ENCODE measurements at regions not wholly inside any gene's neighbourhood (a gene's known extent, or its start where the extent isn't known, plus 50 kb on each side); places are given as distances from the start of the nearest gene placed in this dataset.

GRCh38 chr13:38024431-38024830 lies 154.9 kb upstream of the TRPC4 start:
- TF ChIP-seq, protein P1, sequence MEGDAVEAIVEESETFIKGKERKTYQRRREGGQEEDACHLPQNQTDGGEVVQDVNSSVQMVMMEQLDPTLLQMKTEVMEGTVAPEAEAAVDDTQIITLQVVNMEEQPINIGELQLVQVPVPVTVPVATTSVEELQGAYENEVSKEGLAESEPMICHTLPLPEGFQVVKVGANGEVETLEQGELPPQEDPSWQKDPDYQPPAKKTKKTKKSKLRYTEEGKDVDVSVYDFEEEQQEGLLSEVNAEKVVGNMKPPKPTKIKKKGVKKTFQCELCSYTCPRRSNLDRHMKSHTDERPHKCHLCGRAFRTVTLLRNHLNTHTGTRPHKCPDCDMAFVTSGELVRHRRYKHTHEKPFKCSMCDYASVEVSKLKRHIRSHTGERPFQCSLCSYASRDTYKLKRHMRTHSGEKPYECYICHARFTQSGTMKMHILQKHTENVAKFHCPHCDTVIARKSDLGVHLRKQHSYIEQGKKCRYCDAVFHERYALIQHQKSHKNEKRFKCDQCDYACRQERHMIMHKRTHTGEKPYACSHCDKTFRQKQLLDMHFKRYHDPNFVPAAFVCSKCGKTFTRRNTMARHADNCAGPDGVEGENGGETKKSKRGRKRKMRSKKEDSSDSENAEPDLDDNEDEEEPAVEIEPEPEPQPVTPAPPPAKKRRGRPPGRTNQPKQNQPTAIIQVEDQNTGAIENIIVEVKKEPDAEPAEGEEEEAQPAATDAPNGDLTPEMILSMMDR (IDR thresholded peaks at IDR 0.05; ENCODE audit: borderline replicate concordance, insufficient read depth, low read depth, low read length) = no peak
- H3K4me3 ChIP-seq (ENCODE audit: low read depth, low read length) = no peak overlapping the region

DNA sequence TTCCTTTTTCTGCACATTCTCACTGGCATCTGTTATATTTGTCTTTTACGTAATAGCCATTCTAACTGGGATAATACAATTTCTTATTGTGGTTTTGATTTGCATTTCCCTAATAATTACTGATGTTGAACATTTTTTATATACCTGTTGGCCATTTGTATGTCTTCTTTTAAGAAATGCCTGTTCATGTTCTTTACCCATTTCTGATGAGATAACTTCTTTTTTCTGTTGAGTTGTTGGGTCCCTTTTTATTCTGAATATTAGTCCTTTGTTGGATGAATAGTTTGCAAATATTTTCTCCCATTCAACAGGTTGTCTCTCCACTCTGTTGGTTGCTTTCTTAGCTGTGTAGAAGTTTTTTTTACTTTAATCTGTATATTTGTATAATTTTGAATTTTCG lies 147.7 kb upstream of the TRPC4 start:
- no peak overlapping the region for H3K4me3 ChIP-seq (ENCODE audit: low read depth, low read length)
- TF ChIP-seq, protein P1 (IDR thresholded peaks at IDR 0.05; ENCODE audit: borderline replicate concordance, insufficient read depth, low read depth, low read length) = no peak

- TF ChIP-seq, protein P1 (IDR thresholded peaks at IDR 0.05; ENCODE audit: borderline replicate concordance, insufficient read depth, low read depth, low read length) = no peak
- no peak overlapping the region for H3K4me3 ChIP-seq (ENCODE audit: low read depth, low read length)
These were observed 144.1 kb upstream of the TRPC4 start for GRCh38 chr13:38013676-38014075.

GRCh38 chr13:38012096-38012495 lies 142.5 kb upstream of the TRPC4 start:
- TF ChIP-seq, protein P1 (IDR thresholded peaks at IDR 0.05; ENCODE audit: borderline replicate concordance, insufficient read depth, low read depth, low read length) = no peak

GRCh38 chr13:38008636-38009035 lies 139.1 kb upstream of the TRPC4 start:
- H3K4me3 ChIP-seq (ENCODE audit: low read depth, low read length) = no peak overlapping the region
- TF ChIP-seq, protein P1 (IDR thresholded peaks at IDR 0.05; ENCODE audit: borderline replicate concordance, insufficient read depth, low read depth, low read length) = no peak

More at GRCh38 chr13:38012096-38012495, 142.5 kb upstream of the TRPC4 start:
- no peak overlapping the region for H3K4me3 ChIP-seq (ENCODE audit: low read depth, low read length)

- TF ChIP-seq, protein P1 (IDR thresholded peaks at IDR 0.05; ENCODE audit: borderline replicate concordance, insufficient read depth, low read depth, low read length) = no peak
- no peak overlapping the region for H3K4me3 ChIP-seq (ENCODE audit: low read depth, low read length)
These were observed 133.0 kb upstream of the TRPC4 start for GRCh38 chr13:38002606-38003005.

GRCh38 chr13:37997641-37998040 lies 128.1 kb upstream of the TRPC4 start:
- H3K4me3 ChIP-seq (ENCODE audit: low read depth, low read length) = no peak overlapping the region
- TF ChIP-seq, protein P1 (IDR thresholded peaks at IDR 0.05; ENCODE audit: borderline replicate concordance, insufficient read depth, low read depth, low read length) = no peak
